Fibroblast of mammary gland (primary cell): ENCODE measurements at regions not wholly inside any gene's neighbourhood (a gene's known extent, or its start where the extent isn't known, plus 50 kb on each side); places are given as distances from the start of the nearest gene placed in this dataset.
"Not testable (repeated sequence)": the region's sequence is repeated elsewhere in the genome, so short reads cannot be mapped to it uniquely, and the experiment has no call there.

Experiments used
- DNase-seq: peaks from one replicate; pipeline ENCODE4 v3.0.0-alpha.2; 2010; ENCODE audit warnings: low read depth
- H3K4me3 ChIP-seq: 2 replicates; pipeline ENCODE4 v1.5.1; 2011; ENCODE audit warnings: low read depth, mild to moderate bottlenecking, low read length, moderate library complexity; ENCODE audit not compliant: control insufficient read depth
- CTCF ChIP-seq: conservative IDR thresholded peaks from 2 replicates; pipeline ENCODE4 v1.5.1; 2011; ENCODE audit warnings: low read depth, low read length, inconsistent platforms; ENCODE audit not compliant: control insufficient read depth, insufficient read depth

GRCh38 chr4:33831442-33832066 is 2412.8 kb downstream of the ARAP2 start:
- H3K4me3 ChIP-seq = no peak overlapping the region
- no peak for TF ChIP-seq CTCF
- DNase-seq = peak; percentile 67

DNA sequence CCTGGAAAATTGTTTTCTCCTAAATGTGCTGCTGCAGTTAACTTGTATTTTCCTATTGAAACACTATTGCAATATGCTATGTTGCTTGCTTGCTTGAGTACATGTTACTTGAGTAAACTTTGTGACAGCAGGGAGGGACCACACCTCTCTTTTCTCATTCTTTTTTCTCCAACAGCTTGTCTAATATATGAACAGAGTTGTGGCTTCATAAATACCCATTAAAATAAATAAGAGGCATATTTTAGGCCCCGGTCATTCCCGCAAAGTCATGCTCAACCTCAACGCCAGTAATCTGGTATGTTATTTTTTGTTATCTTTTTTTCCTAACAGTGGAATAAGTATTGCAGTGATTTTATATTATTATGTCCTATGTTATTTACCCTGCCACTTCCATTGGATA is 2408.6 kb downstream of the ARAP2 start:
- not testable (repeated sequence) for H3K4me3 ChIP-seq
- peak; percentile 24 for DNase-seq

GRCh38 chr4:33837043-33837838 is 2407.1 kb downstream of the ARAP2 start:
- no peak for TF ChIP-seq CTCF
- DNase-seq = peak; percentile 66
- H3K4me3 ChIP-seq = no peak overlapping the region

GRCh38 chr4:33841120-33841519 is 2403.2 kb downstream of the ARAP2 start:
- TF ChIP-seq CTCF = no peak
- DNase-seq = no peak
- H3K4me3 ChIP-seq = no peak overlapping the region

- H3K4me3 ChIP-seq = no peak overlapping the region
- peak; percentile 2 for DNase-seq
- no peak for TF ChIP-seq CTCF
These were observed 2393.9 kb downstream of the ARAP2 start for GRCh38 chr4:33850371-33850902.

GRCh38 chr4:33853670-33854069 is 2390.6 kb downstream of the ARAP2 start:
- not testable (repeated sequence) for DNase-seq, H3K4me3 ChIP-seq

DNA sequence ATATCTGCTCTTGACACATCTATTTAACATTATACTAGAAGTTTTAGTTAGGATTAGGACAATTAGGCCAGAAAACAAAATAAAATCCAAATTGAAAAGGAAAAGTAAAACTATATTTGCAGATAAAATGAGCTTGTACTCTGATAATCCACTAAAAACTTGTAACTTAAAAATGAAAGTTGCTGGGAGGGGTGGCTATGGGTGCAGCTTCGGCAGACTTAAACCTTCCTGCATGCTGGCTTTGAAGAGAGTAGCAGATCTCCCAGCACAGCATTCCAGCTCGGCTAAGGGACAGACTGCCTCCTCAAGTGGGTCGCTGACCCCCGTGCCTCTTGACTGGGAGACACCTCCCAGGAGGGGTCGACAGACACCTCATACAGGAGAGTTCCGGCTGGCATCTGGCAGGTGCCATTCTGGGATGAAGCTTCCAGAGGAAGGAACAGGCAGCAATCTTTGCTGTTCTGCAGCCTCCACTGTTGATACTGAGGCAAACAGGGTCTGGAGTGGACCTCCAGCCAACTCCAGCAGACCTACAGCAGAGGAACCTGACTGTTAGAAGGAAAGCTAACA is 2379.9 kb downstream of the ARAP2 start:
- DNase-seq = no peak
- TF ChIP-seq CTCF = no peak
- no peak overlapping the region for H3K4me3 ChIP-seq
